Fibroblast of mammary gland (primary cell): ENCODE measurements at regions not wholly inside any gene's neighbourhood (a gene's known extent, or its start where the extent isn't known, plus 50 kb on each side); places are given as distances from the start of the nearest gene placed in this dataset.

Experiments used
- DNase-seq: peaks from one replicate; pipeline ENCODE4 v3.0.0-alpha.2; 2010; ENCODE audit warnings: low read depth
- H3K4me3 ChIP-seq: 2 replicates; pipeline ENCODE4 v1.5.1; 2011; ENCODE audit warnings: low read depth, mild to moderate bottlenecking, low read length, moderate library complexity; ENCODE audit not compliant: control insufficient read depth
- TF ChIP-seq, protein P1 (sequence below): conservative IDR thresholded peaks from 2 replicates; pipeline ENCODE4 v1.5.1; 2011; ENCODE audit warnings: low read depth, low read length, inconsistent platforms; ENCODE audit not compliant: control insufficient read depth, insufficient read depth

DNA sequence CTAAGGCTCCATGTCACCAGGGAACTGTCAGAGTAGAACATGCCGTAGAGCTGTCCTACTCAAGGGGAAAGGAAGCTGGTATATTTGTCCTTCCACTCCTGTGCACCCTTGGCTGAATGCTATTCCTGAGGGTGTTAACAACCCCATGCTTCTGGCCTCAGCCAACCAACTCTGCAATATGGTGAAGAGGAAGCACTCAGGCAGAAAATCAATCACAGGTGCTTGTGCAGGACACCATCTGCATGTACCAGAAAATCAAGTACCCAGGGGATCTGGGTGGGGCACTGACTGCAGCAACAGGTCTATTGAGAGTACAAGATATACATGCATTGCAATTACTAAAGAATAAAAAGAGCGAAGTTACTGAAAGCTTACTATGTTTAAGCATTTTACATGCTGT is 51.4 kb upstream of the NEK6 start:
- no peak for DNase-seq
- TF ChIP-seq, protein P1, sequence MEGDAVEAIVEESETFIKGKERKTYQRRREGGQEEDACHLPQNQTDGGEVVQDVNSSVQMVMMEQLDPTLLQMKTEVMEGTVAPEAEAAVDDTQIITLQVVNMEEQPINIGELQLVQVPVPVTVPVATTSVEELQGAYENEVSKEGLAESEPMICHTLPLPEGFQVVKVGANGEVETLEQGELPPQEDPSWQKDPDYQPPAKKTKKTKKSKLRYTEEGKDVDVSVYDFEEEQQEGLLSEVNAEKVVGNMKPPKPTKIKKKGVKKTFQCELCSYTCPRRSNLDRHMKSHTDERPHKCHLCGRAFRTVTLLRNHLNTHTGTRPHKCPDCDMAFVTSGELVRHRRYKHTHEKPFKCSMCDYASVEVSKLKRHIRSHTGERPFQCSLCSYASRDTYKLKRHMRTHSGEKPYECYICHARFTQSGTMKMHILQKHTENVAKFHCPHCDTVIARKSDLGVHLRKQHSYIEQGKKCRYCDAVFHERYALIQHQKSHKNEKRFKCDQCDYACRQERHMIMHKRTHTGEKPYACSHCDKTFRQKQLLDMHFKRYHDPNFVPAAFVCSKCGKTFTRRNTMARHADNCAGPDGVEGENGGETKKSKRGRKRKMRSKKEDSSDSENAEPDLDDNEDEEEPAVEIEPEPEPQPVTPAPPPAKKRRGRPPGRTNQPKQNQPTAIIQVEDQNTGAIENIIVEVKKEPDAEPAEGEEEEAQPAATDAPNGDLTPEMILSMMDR: no peak
- no peak overlapping the region for H3K4me3 ChIP-seq
